GM12865 (cell line): ENCODE measurements at regions not wholly inside any gene's neighbourhood (a gene's known extent, or its start where the extent isn't known, plus 50 kb on each side); places are given as distances from the start of the nearest gene placed in this dataset.

Experiments used
- DNase-seq: peaks from one replicate; pipeline ENCODE4 v3.0.0; 2010; ENCODE audit warnings: low read depth
- H3K4me3 ChIP-seq: 2 replicates; pipeline ENCODE4 v1.5.1; 2011; ENCODE audit warnings: mild to moderate bottlenecking, low read depth, low read length, control low read depth
- TF ChIP-seq, protein P1 (sequence below): IDR thresholded peaks from 2 replicates; pipeline ENCODE4 v1.5.1; 2011; ENCODE audit warnings: low read length, control low read depth, low read depth, inconsistent platforms; ENCODE audit not compliant: insufficient read depth; ENCODE audit errors: missing control alignments

DNA sequence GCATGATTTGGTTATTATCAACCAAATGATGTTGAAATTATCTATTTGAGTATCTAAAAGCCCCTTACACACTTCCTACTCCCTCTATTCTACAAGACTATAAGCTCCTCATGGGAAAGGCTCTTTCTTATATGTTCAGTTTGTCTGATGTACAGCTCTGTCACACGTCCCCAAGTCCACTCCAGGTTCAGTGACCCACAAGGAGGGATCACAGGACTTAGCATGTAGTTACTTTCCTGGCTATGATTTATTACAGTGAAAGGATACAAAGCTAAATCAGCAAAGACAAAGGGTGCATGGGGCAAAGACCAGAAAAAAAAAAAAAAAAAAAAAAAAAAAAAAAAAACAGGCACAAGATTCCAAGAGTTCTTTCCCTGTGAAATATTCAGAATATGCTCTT, 125.6 kb upstream of the TMEM106B start:
- TF ChIP-seq, protein P1, sequence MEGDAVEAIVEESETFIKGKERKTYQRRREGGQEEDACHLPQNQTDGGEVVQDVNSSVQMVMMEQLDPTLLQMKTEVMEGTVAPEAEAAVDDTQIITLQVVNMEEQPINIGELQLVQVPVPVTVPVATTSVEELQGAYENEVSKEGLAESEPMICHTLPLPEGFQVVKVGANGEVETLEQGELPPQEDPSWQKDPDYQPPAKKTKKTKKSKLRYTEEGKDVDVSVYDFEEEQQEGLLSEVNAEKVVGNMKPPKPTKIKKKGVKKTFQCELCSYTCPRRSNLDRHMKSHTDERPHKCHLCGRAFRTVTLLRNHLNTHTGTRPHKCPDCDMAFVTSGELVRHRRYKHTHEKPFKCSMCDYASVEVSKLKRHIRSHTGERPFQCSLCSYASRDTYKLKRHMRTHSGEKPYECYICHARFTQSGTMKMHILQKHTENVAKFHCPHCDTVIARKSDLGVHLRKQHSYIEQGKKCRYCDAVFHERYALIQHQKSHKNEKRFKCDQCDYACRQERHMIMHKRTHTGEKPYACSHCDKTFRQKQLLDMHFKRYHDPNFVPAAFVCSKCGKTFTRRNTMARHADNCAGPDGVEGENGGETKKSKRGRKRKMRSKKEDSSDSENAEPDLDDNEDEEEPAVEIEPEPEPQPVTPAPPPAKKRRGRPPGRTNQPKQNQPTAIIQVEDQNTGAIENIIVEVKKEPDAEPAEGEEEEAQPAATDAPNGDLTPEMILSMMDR, result no peak
- no peak for DNase-seq
- no peak overlapping the region for H3K4me3 ChIP-seq

DNA sequence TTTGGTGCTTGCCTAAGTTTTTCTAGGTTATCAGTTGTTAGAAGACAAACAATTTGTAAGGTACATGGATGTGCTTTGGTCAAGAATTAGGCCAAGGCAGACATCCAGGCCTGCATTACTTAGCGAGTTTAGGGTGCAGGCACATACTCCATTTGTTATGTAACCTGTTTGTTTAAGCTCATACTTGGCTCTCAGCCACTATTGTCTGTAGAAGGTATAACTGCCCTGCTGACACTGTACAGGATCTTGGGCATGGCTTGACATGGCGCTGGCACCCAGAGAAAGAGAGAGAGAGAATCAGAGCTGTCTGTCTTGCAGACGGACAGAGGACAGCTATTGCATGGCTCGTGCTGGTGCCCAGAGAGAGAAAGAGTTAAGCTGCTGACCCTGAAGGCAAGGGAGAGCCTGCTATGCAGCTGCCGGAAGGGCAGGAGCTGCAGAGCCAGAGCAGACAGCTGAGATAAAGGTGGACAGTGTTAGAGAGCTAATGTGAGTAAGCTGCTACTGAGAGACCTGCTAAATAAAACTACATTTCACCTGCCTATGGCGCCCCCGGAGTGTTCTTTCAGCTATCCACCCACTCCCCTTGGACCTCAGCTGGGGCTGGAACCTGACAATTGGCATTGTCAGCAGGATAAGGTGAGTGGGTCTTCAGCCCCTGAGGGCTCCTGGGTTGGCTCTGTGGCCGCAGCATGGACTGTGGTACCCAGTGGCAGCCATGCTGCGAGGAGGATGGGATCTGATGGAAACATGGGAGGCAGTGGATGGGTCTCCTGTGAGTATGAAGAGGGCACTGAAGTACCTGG, 120.9 kb upstream of the TMEM106B start:
- TF ChIP-seq, protein P1, result no peak
- no peak for DNase-seq
- H3K4me3 ChIP-seq, result no peak overlapping the region

DNA sequence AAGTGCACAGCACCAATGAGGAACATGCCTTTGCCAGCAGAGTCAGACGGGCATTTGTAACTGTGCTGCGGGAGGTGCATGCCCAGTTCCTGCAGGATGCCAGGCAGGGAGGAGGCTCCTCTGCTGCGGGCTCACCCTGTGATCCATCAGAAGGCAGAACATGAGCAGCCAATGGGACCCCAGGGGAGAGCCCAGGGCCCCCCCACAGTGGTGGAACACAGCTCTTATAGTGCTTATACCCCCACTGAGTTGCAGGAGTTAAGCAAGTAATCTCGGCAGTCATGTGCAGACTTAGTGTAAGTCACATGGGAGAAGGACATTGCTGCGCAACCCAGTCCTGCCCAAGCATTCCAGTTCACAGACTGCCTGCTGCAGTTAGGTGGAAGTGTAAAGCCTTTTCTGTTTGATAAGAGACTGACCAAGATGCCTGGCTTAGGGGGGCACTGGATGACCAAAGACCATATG, 120.3 kb upstream of the TMEM106B start:
- DNase-seq, result no peak
- H3K4me3 ChIP-seq, result no peak overlapping the region
- TF ChIP-seq, protein P1, result no peak

- TF ChIP-seq, protein P1, result no peak
- no peak overlapping the region for H3K4me3 ChIP-seq
- no peak for DNase-seq
Measured at GRCh38 chr7:12091231-12091630, 119.9 kb upstream of the TMEM106B start.

- no peak for DNase-seq
- H3K4me3 ChIP-seq, result no peak overlapping the region
- TF ChIP-seq, protein P1, result no peak
Measured at GRCh38 chr7:12092499-12093130, 118.5 kb upstream of the TMEM106B start.

- TF ChIP-seq, protein P1, result no peak
- DNase-seq, result no peak
- no peak overlapping the region for H3K4me3 ChIP-seq
Measured at GRCh38 chr7:12093365-12093764, 117.7 kb upstream of the TMEM106B start.
